Ovary (tissue), 7 donors: ENCODE measurements at regions not wholly inside any gene's neighbourhood (a gene's known extent, or its start where the extent isn't known, plus 50 kb on each side); places are given as distances from the start of the nearest gene placed in this dataset.

Source experiments
- DNase-seq, 5 donors: peaks; one replicate each; pipeline ENCODE4 v3.0.0-alpha.2; 2019 to 2020
- H3K27ac ChIP-seq, 2 donors: fragments of 200-600 bp; one replicate each; pipeline versions ENCODE4 v1.5.1 to v1.8.0; 2019 to 2022
- H3K27me3 ChIP-seq: fragments of 200-600 bp; one replicate; pipeline ENCODE4 v1.8.0; 2022
- H3K36me3 ChIP-seq: fragments of 200-600 bp; sonication (generic); one replicate; pipeline ENCODE4 v1.5.1; 2019
- H3K4me1 ChIP-seq: one replicate; pipeline ENCODE4 v1.8.1; 2013; ENCODE audit warnings: mild to moderate bottlenecking, moderate library complexity; ENCODE audit not compliant: insufficient read depth
- H3K4me3 ChIP-seq: fragments of 200-600 bp; sonication (generic); one replicate; pipeline ENCODE4 v1.5.1; 2017
- H3K9me3 ChIP-seq, 2 donors: fragments of 200-600 bp in 1 of 2; sonication (generic) in 1 of 2; one replicate each; pipeline versions ENCODE4 v1.5.1 to v1.8.1; 2013 to 2019; ENCODE audit warnings: mild to moderate bottlenecking in 1 of 2, moderate library complexity in 1 of 2
- EP300 ChIP-seq: sonication (generic); formaldehyde crosslinking; IDR thresholded peaks from one replicate; pipeline ENCODE4 v1.6.1; 2017; ENCODE audit warnings: antibody characterized with exemption
- POLR2A ChIP-seq: fragments of 450-650 bp; IDR thresholded peaks from one replicate; pipeline ENCODE4 v1.6.1; 2017; ENCODE audit warnings: antibody characterized with exemption, mild to moderate bottlenecking, moderate library complexity
- WGBS, 3 donors: extraction: QIAGEN DNeasy Blood & Tissue Kit in 1 of 3; methylation state at CpG; one replicate each; pipeline versions ENCODE4 v1.1.5 to v1.1.7; 2013 to 2017; 5-methylcytosine and 5-hydroxymethylcytosine counted together
- intact Hi-C, 4 donors: fragments of 100-400 bp; cut with DNase I; formaldehyde crosslinking; loops; one replicate each; pipeline versions ENCODE4 v1.11.0 to v1.15.1; 2022 to 2023
- TF ChIP-seq, protein P1 (sequence below), 3 donors: fragments of 450-650 bp in 2 of 3; fragments of 200-600 bp in 1 of 3; IDR thresholded peaks; one replicate each; pipeline versions ENCODE4 v1.5.1 to v1.8.0; 2016 to 2022; ENCODE audit warnings: antibody characterized with exemption in 3 of 3, mild to moderate bottlenecking in 1 of 3
- donor health status: DM: no; HTN: no; CAD: no; lungs with moderate emphysema.
- donor health status: DM: no; HTN: no; CAD: no.
- donor health status: Bipolar disorder and iron deficiency.
- donor health status: DM: no; HTN: no; CAD: no.
- donor health status: DM: yes; HTN: yes; CAD: no.

DNA sequence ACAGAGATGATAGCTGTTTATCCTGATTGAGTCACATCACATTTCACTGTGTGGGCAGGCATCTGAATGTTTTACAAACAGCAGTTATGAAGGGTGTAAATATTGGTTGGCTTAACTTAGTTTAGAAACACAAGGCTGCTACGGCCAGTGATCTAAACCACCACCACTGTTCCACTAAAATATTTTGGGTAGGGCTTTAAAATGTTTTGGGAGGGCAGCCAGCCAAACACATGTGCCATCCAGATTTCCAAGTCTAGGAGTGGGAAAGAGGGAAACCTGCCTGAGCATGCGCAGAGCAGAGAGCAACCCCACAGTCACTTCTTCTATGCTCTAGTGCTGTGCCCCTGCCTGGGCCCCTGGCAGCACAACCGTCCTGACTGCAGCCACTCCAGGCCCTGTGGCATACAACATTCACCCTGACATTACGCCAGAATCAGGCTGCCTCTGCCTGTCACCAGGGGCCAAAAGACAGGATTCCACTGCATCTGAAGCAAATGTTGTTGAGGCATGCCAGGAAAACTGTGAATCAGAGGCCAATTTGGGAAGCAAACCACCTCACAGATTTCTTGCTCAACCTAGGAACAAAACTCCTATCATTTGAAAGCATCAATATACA is 74.8 kb upstream of the COL5A2 start:
- 20 to 35% (median 31%) methylated on average over 4 of the region's 4 CpGs for WGBS, 3 donors

DNA sequence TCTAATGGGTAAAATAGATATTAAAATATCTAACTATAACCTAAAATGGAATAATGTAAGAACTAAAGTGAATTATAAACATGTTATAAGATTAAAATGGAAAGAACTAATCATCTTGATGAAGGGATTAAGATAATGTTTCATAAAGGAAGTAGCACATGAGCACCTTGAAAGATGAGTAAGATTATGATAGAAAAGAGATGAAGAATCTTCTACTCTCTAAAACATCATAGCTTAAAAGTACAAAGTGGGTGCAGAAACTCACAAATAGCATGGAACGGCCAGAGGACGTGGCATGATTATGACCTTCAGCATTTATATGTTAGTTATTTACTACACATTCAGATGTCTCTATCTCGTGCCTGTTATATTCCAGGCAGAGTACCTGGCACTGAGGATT is 76.2 kb upstream of the COL5A2 start:
- no peak for DNase-seq
- H3K9me3 ChIP-seq: no peaks in the 10 kb centered on the region
- WGBS, 3 donors: 90 to 94% (median 93%) methylated on average over 3 of the region's 3 CpGs

More for the DNA sequence above, 74.8 kb upstream of the COL5A2 start:
- TF ChIP-seq, protein P1, sequence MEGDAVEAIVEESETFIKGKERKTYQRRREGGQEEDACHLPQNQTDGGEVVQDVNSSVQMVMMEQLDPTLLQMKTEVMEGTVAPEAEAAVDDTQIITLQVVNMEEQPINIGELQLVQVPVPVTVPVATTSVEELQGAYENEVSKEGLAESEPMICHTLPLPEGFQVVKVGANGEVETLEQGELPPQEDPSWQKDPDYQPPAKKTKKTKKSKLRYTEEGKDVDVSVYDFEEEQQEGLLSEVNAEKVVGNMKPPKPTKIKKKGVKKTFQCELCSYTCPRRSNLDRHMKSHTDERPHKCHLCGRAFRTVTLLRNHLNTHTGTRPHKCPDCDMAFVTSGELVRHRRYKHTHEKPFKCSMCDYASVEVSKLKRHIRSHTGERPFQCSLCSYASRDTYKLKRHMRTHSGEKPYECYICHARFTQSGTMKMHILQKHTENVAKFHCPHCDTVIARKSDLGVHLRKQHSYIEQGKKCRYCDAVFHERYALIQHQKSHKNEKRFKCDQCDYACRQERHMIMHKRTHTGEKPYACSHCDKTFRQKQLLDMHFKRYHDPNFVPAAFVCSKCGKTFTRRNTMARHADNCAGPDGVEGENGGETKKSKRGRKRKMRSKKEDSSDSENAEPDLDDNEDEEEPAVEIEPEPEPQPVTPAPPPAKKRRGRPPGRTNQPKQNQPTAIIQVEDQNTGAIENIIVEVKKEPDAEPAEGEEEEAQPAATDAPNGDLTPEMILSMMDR (IDR thresholded peaks at IDR 0.05): no peak
- TF ChIP-seq POLR2A: no peak
- no peak for TF ChIP-seq EP300
- peak; percentile 40 to 72 (median 61) for DNase-seq
- Histone ChIP-seq H3K4me1 (peaks cover 8% of the 10 kb centered on the region), H3K36me3 (no peaks in the 10 kb centered on the region), H3K27me3 (no peaks in the 10 kb centered on the region), H3K27ac (peak overlapping the region in 1 of 2 donors; percentile 17), H3K9me3 (no peaks in the 10 kb centered on the region), H3K4me3 (no peak overlapping the region)
- intact Hi-C loops: no loop called here

DNA sequence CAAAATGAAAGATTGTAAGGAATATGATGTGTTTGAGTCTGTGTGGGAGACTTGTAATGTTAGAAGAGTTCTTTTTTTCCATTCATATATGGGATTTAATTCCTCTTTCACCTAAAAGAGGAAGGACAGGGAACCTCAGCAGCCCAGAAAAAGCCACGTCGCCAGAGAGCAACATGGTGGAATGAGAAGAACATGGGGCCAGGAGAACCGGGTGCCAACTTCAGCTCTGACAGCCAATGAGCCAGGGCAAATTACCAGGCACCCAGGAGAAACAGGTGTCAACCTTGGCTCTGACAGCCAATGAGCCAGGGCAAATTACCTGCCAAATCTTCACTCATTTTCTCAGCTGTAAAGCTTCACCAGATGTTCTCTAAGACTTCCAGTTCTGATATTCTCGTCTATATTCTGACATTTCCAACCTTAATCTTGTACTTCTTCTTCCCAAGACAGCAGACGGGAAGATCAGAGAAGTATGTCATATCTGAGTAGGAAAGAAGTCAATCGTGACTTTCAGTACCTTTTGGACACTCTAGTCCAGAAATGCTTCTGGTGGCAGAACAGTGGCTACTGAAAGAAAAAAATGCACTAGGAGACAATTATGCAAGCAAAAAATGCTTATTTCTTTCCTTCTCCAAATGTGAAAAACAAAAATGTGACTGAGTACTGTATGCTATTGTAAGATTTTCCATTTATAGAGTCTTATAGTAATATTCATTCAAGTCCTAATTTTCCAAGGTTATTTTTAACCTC is 79.2 kb upstream of the COL5A2 start:
- Histone ChIP-seq H3K27ac (no peak overlapping the region), H3K4me3 (no peak overlapping the region), H3K27me3 (no peaks in the 10 kb centered on the region), H3K9me3 (no peaks in the 10 kb centered on the region), H3K4me1 (peaks cover 6% of the 10 kb centered on the region), H3K36me3 (no peaks in the 10 kb centered on the region)
- DNase-seq: no peak
- intact Hi-C loops: no loop called here
- TF ChIP-seq POLR2A (no peak), EP300 (no peak)
- TF ChIP-seq, protein P1 (IDR thresholded peaks at IDR 0.05): no peak
- 87 to 92% (median 89%) methylated on average over 6 of the region's 6 CpGs for WGBS, 3 donors

More for the DNA sequence above, 76.2 kb upstream of the COL5A2 start:
- Histone ChIP-seq H3K27ac (no peak overlapping the region), H3K36me3 (no peaks in the 10 kb centered on the region), H3K4me1 (peaks cover 6% of the 10 kb centered on the region), H3K27me3 (no peaks in the 10 kb centered on the region), H3K4me3 (no peak overlapping the region)
- TF ChIP-seq POLR2A: no peak
- no peak for TF ChIP-seq EP300
- TF ChIP-seq, protein P1 (IDR thresholded peaks at IDR 0.05): no peak
- intact Hi-C loops: no loop called here

GRCh38 chr2:189260361-189260814 is 80.8 kb upstream of the COL5A2 start:
- Histone ChIP-seq H3K4me3 (no peak overlapping the region), H3K4me1 (no peaks in the 10 kb centered on the region), H3K27me3 (no peaks in the 10 kb centered on the region), H3K9me3 (no peaks in the 10 kb centered on the region), H3K27ac (no peak overlapping the region), H3K36me3 (no peaks in the 10 kb centered on the region)
- TF ChIP-seq, protein P1 (IDR thresholded peaks at IDR 0.05): no peak
- TF ChIP-seq POLR2A (no peak), EP300 (no peak)
- no peak for DNase-seq
- intact Hi-C loops: no loop called here
- WGBS, 3 donors: 77 to 84% (median 80%) methylated on average over 3 of the region's 3 CpGs
